Naive B cell (primary cell): ENCODE measurements at regions not wholly inside any gene's neighbourhood (a gene's known extent, or its start where the extent isn't known, plus 50 kb on each side); places are given as distances from the start of the nearest gene placed in this dataset.
"Not testable (repeated sequence)": the region's sequence is repeated elsewhere in the genome, so short reads cannot be mapped to it uniquely, and the experiment has no call there.

Experiments used
- ATAC-seq, 2 donors: fragments of 150-1000 bp; cut with Tn5 transposase; 2 replicates each; pipeline ENCODE4 v1.10.0; 2021; ENCODE audit warnings: low read depth in 2 of 2, mild to moderate bottlenecking in 2 of 2, moderate library complexity in 2 of 2
- DNase-seq: peaks from one replicate; pipeline ENCODE4 v3.0.0; 2022
- H3K27ac Mint-ChIP-seq, 6 donors: one replicate each; pipeline ENCODE4 v1.8.0; 2020 to 2022; ENCODE audit warnings: mild to moderate bottlenecking in 6 of 6, mixed read lengths in 6 of 6, moderate library complexity in 5 of 6, inconsistent platforms in 2 of 6
- H3K27me3 Mint-ChIP-seq, 3 donors: one replicate each; pipeline ENCODE4 v1.8.0; 2021 to 2022; ENCODE audit warnings: mixed read lengths in 3 of 3, mild to moderate bottlenecking in 1 of 3
- H3K36me3 Mint-ChIP-seq, 2 donors: one replicate each; pipeline ENCODE4 v1.8.0; 2020 to 2022; ENCODE audit warnings: mixed read lengths in 2 of 2, inconsistent platforms in 1 of 2, mild to moderate bottlenecking in 1 of 2
- H3K4me1 Mint-ChIP-seq, 3 donors: one replicate each; pipeline ENCODE4 v1.8.0; 2020 to 2022; ENCODE audit warnings: mixed read lengths in 3 of 3, inconsistent platforms in 1 of 3, mild to moderate bottlenecking in 1 of 3, moderate library complexity in 1 of 3
- H3K4me3 Mint-ChIP-seq, 8 donors: one replicate each; pipeline ENCODE4 v1.8.0; 2020 to 2022; ENCODE audit warnings: mild to moderate bottlenecking in 8 of 8, mixed read lengths in 8 of 8, moderate library complexity in 8 of 8, inconsistent platforms in 2 of 8
- H3K9me3 Mint-ChIP-seq, 7 donors: one replicate each; pipeline ENCODE4 v1.8.0; 2020 to 2022; ENCODE audit warnings: mixed read lengths in 7 of 7, mild to moderate bottlenecking in 5 of 7, inconsistent platforms in 2 of 7, moderate library complexity in 1 of 7

- ATAC-seq, result no peak
- peak overlapping the region in 2 of 6 donors; percentile 47 to 53 for H3K27ac Mint-ChIP-seq
Observed at GRCh38 chr6:14763616-14764015, 482.3 kb upstream of the JARID2 start.

GRCh38 chr6:14765106-14765505, 480.8 kb upstream of the JARID2 start:
- H3K4me3 Mint-ChIP-seq, result no peak overlapping the region
- no peak for DNase-seq
- H3K27ac Mint-ChIP-seq, result peak overlapping the region in 2 of 6 donors; percentile 28 to 53
- H3K9me3 Mint-ChIP-seq, result no peaks in the 10 kb centered on the region
- H3K27me3 Mint-ChIP-seq, result no peaks in the 10 kb centered on the region
- peaks cover 4 to 25% (median 22%) of the 10 kb centered on the region in 3 donors for H3K4me1 Mint-ChIP-seq
- no peak for ATAC-seq
- no peaks in the 10 kb centered on the region for H3K36me3 Mint-ChIP-seq

More at GRCh38 chr6:14763616-14764015, 482.3 kb upstream of the JARID2 start:
- no peaks in the 10 kb centered on the region for H3K9me3 Mint-ChIP-seq
- H3K4me3 Mint-ChIP-seq, result no peak overlapping the region
- H3K4me1 Mint-ChIP-seq, result peaks cover 4 to 25% (median 22%) of the 10 kb centered on the region in 3 donors
- DNase-seq, result no peak
- H3K27me3 Mint-ChIP-seq, result no peaks in the 10 kb centered on the region
- H3K36me3 Mint-ChIP-seq, result no peaks in the 10 kb centered on the region

- H3K4me1 Mint-ChIP-seq, result peaks cover 8 to 27% (median 25%) of the 10 kb centered on the region in 3 donors
- ATAC-seq (no peak), DNase-seq (no peak)
- H3K36me3 Mint-ChIP-seq, result no peaks in the 10 kb centered on the region
- H3K27ac Mint-ChIP-seq, result no peak overlapping the region
- H3K27me3 Mint-ChIP-seq, result no peaks in the 10 kb centered on the region
- H3K4me3 Mint-ChIP-seq, result no peak overlapping the region
- H3K9me3 Mint-ChIP-seq, result no peaks in the 10 kb centered on the region
Observed at GRCh38 chr6:14765721-14766390, 480.0 kb upstream of the JARID2 start.

- ATAC-seq, result no peak
- Mint-ChIP-seq H3K4me3 (no peak overlapping the region), H3K4me1 (peaks cover 8 to 30% (median 21%) of the 10 kb centered on the region in 3 donors), H3K9me3 (no peaks in the 10 kb centered on the region), H3K27me3 (no peaks in the 10 kb centered on the region), H3K27ac (peak overlapping the region in 1 of 6 donors; percentile 73), H3K36me3 (no peaks in the 10 kb centered on the region)
- no peak for DNase-seq
Observed at GRCh38 chr6:14766391-14766994, 479.4 kb upstream of the JARID2 start.

GRCh38 chr6:14767226-14767625, 478.6 kb upstream of the JARID2 start:
- DNase-seq (no peak), ATAC-seq (no peak)
- no peaks in the 10 kb centered on the region for H3K27me3 Mint-ChIP-seq
- H3K36me3 Mint-ChIP-seq, result no peaks in the 10 kb centered on the region
- no peaks in the 10 kb centered on the region for H3K9me3 Mint-ChIP-seq
- H3K4me1 Mint-ChIP-seq, result peaks cover 11 to 31% (median 21%) of the 10 kb centered on the region in 3 donors
- H3K4me3 Mint-ChIP-seq, result no peak overlapping the region
- peak overlapping the region in 1 of 6 donors; percentile 18 for H3K27ac Mint-ChIP-seq

- Mint-ChIP-seq H3K27ac (peak overlapping the region in 2 of 6 donors; percentile 26 to 64), H3K9me3 (no peaks in the 10 kb centered on the region), H3K4me1 (peaks cover 10 to 27% (median 15%) of the 10 kb centered on the region in 3 donors), H3K4me3 (no peak overlapping the region), H3K36me3 (no peaks in the 10 kb centered on the region), H3K27me3 (no peaks in the 10 kb centered on the region)
- no peak for ATAC-seq
- no peak for DNase-seq
Observed at GRCh38 chr6:14770040-14770439, 475.8 kb upstream of the JARID2 start.

GRCh38 chr6:14770572-14770971, 475.3 kb upstream of the JARID2 start:
- Mint-ChIP-seq H3K4me3 (no peak overlapping the region), H3K9me3 (no peaks in the 10 kb centered on the region), H3K4me1 (peaks cover 9 to 27% (median 13%) of the 10 kb centered on the region in 3 donors), H3K36me3 (no peaks in the 10 kb centered on the region), H3K27me3 (no peaks in the 10 kb centered on the region), H3K27ac (peak overlapping the region in 2 of 6 donors; percentile 47 to 64)
- ATAC-seq, result no peak
- no peak for DNase-seq

GRCh38 chr6:14771016-14771415, 474.9 kb upstream of the JARID2 start:
- H3K9me3 Mint-ChIP-seq, result no peaks in the 10 kb centered on the region
- H3K27ac Mint-ChIP-seq, result peak overlapping the region in 1 of 6 donors; percentile 47
- no peak for ATAC-seq
- peaks cover 5 to 27% (median 11%) of the 10 kb centered on the region in 3 donors for H3K4me1 Mint-ChIP-seq
- H3K36me3 Mint-ChIP-seq, result no peaks in the 10 kb centered on the region
- H3K27me3 Mint-ChIP-seq, result no peaks in the 10 kb centered on the region
- no peak for DNase-seq
- no peak overlapping the region for H3K4me3 Mint-ChIP-seq

GRCh38 chr6:14772188-14772587, 473.7 kb upstream of the JARID2 start:
- peak overlapping the region in 2 of 6 donors; percentile 29 to 48 for H3K27ac Mint-ChIP-seq
- peaks cover 0 to 8% (median 0%) of the 10 kb centered on the region in 3 donors for H3K27me3 Mint-ChIP-seq
- H3K4me1 Mint-ChIP-seq, result peaks cover 0 to 27% (median 14%) of the 10 kb centered on the region in 3 donors
- no peak for ATAC-seq
- no peak overlapping the region for H3K4me3 Mint-ChIP-seq
- H3K36me3 Mint-ChIP-seq, result peaks cover 0 to 8% of the 10 kb centered on the region in 2 donors
- H3K9me3 Mint-ChIP-seq, result no peaks in the 10 kb centered on the region
- no peak for DNase-seq

GRCh38 chr6:14775528-14775927, 470.3 kb upstream of the JARID2 start:
- DNase-seq (no peak), ATAC-seq (no peak)
- Mint-ChIP-seq H3K27me3 (peaks cover 0 to 8% (median 0%) of the 10 kb centered on the region in 3 donors), H3K4me3 (no peak overlapping the region), H3K27ac (peak overlapping the region in 2 of 6 donors; percentile 82 to 88), H3K36me3 (peaks cover 0 to 8% of the 10 kb centered on the region in 2 donors), H3K9me3 (no peaks in the 10 kb centered on the region), H3K4me1 (peaks cover 0 to 12% (median 10%) of the 10 kb centered on the region in 3 donors)

GRCh38 chr6:14776307-14776706, 469.6 kb upstream of the JARID2 start:
- Mint-ChIP-seq H3K27me3 (peaks cover 0 to 8% (median 0%) of the 10 kb centered on the region in 3 donors), H3K4me1 (peaks cover 0 to 15% (median 5%) of the 10 kb centered on the region in 3 donors), H3K4me3 (no peak overlapping the region), H3K9me3 (peaks cover 0 to 5% (median 0%) of the 10 kb centered on the region in 7 donors), H3K36me3 (peaks cover 0 to 8% of the 10 kb centered on the region in 2 donors), H3K27ac (peak overlapping the region in 1 of 6 donors; percentile 20)
- ATAC-seq (no peak), DNase-seq (no peak)

- H3K36me3 Mint-ChIP-seq, result peaks cover 0 to 1% of the 10 kb centered on the region in 2 donors
- peak overlapping the region in 1 of 8 donors; percentile 34 for H3K4me3 Mint-ChIP-seq
- ATAC-seq (no peak), DNase-seq (no peak)
- H3K27ac Mint-ChIP-seq, result peak overlapping the region in 1 of 6 donors; percentile 83
- H3K4me1 Mint-ChIP-seq, result peaks cover 5 to 23% (median 22%) of the 10 kb centered on the region in 3 donors
- H3K27me3 Mint-ChIP-seq, result peaks cover 0 to 2% (median 0%) of the 10 kb centered on the region in 3 donors
- peaks cover 0 to 7% (median 0%) of the 10 kb centered on the region in 7 donors for H3K9me3 Mint-ChIP-seq
Observed at GRCh38 chr6:14781772-14782525, 463.9 kb upstream of the JARID2 start.

- not testable (repeated sequence) for ATAC-seq, DNase-seq, H3K27ac Mint-ChIP-seq, H3K4me3 Mint-ChIP-seq, H3K27me3 Mint-ChIP-seq, H3K36me3 Mint-ChIP-seq, H3K9me3 Mint-ChIP-seq
- peaks cover 13 to 33% (median 23%) of the 10 kb centered on the region in 3 donors for H3K4me1 Mint-ChIP-seq
Observed at GRCh38 chr6:14782921-14783464, 462.9 kb upstream of the JARID2 start.
